GM12892 (cell line): ENCODE measurements at regions not wholly inside any gene's neighbourhood (a gene's known extent, or its start where the extent isn't known, plus 50 kb on each side); places are given as distances from the start of the nearest gene placed in this dataset.
A peak's percentile ranks its signal among the peaks of the same experiment; 100 is the strongest.

Experiments
- DNase-seq: peaks from one replicate; pipeline ENCODE4 v3.0.0; 2011; ENCODE audit not compliant: insufficient read length
- FAIRE-seq: peaks from 2 replicates; lab custom pipeline; 2011; peaks lifted over from hg19 to GRCh38; lab: Jason Lieb, UNC
- POLR2A ChIP-seq: IDR thresholded peaks from 2 replicates; pipeline ENCODE4 v1.6.1; 2011; ENCODE audit warnings: low read depth, low read length, control low read depth
- POLR2AphosphoS5 ChIP-seq: IDR thresholded peaks from 2 replicates; pipeline ENCODE4 v1.6.1; 2011; ENCODE audit warnings: low read depth, low read length, control low read depth
- TAF1 ChIP-seq: IDR thresholded peaks from 2 replicates; pipeline ENCODE4 v1.6.1; 2011; ENCODE audit warnings: low read depth, mild to moderate bottlenecking, control low read depth, low read length, borderline replicate concordance

DNA sequence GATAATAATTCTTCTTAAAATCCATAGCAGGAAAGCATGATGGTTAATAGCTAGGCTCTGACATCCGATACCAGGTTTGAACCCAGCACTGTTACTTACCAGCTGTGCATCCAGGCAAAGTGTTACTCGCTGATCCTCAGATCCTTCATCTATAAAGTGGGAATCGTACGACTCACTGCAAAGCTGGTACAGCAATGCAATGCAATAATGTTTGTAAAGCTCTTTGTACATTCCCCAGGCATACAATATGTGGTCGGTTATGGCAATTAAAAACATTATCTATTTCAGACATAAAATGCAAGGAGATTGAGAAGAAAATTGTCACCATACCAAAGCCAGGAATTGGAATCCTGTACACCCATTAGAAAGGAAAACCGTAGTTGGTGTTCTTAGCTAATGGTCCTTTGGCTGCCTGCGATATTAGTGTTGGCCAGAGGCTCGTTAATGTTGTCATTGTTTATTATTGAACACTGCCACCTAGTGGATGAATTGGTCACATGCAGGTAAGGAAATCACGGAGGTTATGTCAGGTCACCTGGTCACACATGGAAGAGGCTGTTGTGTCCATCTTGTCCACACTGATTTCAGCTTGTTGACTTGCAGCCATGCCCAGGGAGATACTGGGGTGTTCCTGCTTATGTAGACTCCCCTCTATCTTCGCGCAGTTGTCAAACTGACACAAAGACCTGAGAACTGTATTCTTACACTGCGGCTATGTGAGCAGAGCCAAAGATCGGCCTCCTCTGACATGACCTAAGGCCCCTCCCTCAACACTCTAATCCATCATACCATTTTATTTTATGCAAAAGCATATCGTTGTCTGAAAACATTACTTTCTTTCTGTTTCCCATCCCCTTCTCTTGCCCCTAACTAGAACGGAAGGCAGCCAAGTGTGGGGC lies 87.5 kb upstream of the PPP2R2B start:
- DNase-seq (peak; percentile 2), FAIRE-seq (peak; percentile 96)
- no peak for TF ChIP-seq POLR2AphosphoS5
- no peak for TF ChIP-seq TAF1
- no peak for TF ChIP-seq POLR2A

DNA sequence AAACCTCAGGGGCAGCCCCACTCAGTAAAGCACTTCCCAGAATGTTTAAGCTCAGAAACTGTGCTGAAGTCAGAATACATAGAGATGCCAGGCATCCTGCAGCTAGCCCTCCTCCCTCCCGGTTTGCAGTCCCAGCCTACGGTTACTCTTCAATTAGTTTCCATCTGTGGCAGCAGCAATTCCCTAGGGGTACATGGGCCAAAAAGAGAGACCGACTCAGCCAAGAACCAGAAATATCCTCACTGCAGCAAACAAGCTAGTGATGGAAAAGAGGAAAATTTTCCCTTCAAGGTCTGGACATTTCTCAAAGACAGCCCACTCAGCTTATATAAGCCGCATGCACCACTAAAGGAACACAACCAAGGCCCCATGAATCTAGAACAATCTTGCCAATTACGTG lies 89.1 kb upstream of the PPP2R2B start:
- no peak for DNase-seq
- FAIRE-seq: no peak

GRCh38 chr5:146971401-146971800 lies 92.8 kb upstream of the PPP2R2B start:
- FAIRE-seq (no peak), DNase-seq (no peak)
- TF ChIP-seq TAF1 (no peak), POLR2A (no peak), POLR2AphosphoS5 (no peak)

More for the DNA sequence above, 89.1 kb upstream of the PPP2R2B start:
- TF ChIP-seq TAF1 (no peak), POLR2AphosphoS5 (no peak)

DNA sequence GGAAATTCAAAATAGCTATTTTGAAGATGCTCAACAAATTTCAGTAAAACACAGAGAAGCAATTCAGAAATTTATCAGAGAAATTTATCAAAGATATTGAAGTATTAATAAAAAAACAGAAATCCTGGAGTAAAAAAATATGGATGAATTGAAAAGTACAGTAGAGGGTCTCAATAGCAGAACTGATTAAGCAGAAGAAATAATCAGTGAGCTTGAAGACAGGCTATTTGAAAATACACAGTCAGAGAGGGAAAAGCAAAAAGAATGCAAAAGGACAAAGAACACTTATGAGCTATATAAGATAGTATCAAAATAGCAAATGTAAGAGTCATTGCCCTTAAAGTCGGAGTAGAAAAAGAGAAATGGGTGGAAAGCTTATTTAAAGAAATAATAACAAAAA lies 107.9 kb upstream of the PPP2R2B start:
- DNase-seq (no peak), FAIRE-seq (no peak)
- no peak for TF ChIP-seq TAF1
- TF ChIP-seq POLR2AphosphoS5: no peak
- TF ChIP-seq POLR2A: no peak

- TF ChIP-seq POLR2A: no peak
- no peak for TF ChIP-seq POLR2AphosphoS5
- TF ChIP-seq TAF1: no peak
- no peak for FAIRE-seq
- no peak for DNase-seq
These were observed 115.4 kb upstream of the PPP2R2B start for GRCh38 chr5:146993876-146994530.

GRCh38 chr5:146995878-146996277 lies 117.3 kb upstream of the PPP2R2B start:
- no peak for TF ChIP-seq TAF1
- TF ChIP-seq POLR2AphosphoS5: no peak
- TF ChIP-seq POLR2A: no peak
- no peak for DNase-seq
- no peak for FAIRE-seq

- no peak for DNase-seq
- FAIRE-seq: no peak
- TF ChIP-seq POLR2A: no peak
- no peak for TF ChIP-seq POLR2AphosphoS5
- no peak for TF ChIP-seq TAF1
These were observed 136.8 kb upstream of the PPP2R2B start for GRCh38 chr5:147015405-147015804.

DNA sequence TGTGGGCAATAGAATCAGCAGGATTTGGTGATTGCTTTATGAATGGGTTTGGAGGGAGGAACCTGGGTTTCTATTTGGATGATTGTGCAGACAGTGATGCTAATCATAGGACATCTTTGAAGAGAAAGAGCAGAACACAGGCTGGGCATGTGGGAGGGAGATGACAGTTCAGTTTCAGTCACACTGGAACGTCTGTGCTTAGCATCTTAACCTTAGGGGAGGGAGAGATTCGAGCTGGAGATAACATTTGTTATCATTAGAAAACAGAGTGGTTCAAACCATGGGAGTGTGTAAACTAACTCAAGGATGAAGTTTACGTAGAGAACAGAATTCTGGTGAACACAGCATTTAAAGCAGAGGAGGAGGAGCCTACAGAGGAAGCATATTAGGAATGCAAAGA lies 138.6 kb upstream of the PPP2R2B start:
- no peak for FAIRE-seq
- TF ChIP-seq POLR2AphosphoS5 (no peak), TAF1 (no peak), POLR2A (no peak)
- DNase-seq: no peak

- TF ChIP-seq TAF1 (no peak), POLR2AphosphoS5 (no peak), POLR2A (no peak)
- DNase-seq: no peak
- no peak for FAIRE-seq
These were observed 139.1 kb upstream of the PPP2R2B start for GRCh38 chr5:147017621-147018020.

- TF ChIP-seq TAF1 (no peak), POLR2A (no peak), POLR2AphosphoS5 (no peak)
- DNase-seq: no peak
- no peak for FAIRE-seq
These were observed 140.3 kb upstream of the PPP2R2B start for GRCh38 chr5:147018812-147019211.

- no peak for TF ChIP-seq POLR2AphosphoS5
- no peak for TF ChIP-seq POLR2A
- TF ChIP-seq TAF1: no peak
- no peak for DNase-seq
- FAIRE-seq: no peak
These were observed 158.2 kb upstream of the PPP2R2B start for GRCh38 chr5:147036691-147037245.
